Coronary artery (tissue), 2 donors: ENCODE measurements at regions not wholly inside any gene's neighbourhood (a gene's known extent, or its start where the extent isn't known, plus 50 kb on each side); places are given as distances from the start of the nearest gene placed in this dataset.

Experiments
- DNase-seq: peaks from one replicate; pipeline ENCODE4 v3.0.0-alpha.2; 2017; ENCODE audit warnings: low spot score
- H3K27ac ChIP-seq, 2 donors: fragments of 200-600 bp; sonication (generic); one replicate each; pipeline ENCODE4 v1.5.1; 2016 to 2019
- H3K4me3 ChIP-seq: fragments of 200-600 bp; sonication (generic); 2 replicates; pipeline ENCODE4 v1.5.1; 2016; ENCODE audit warnings: mild to moderate bottlenecking, moderate library complexity
- TF ChIP-seq, protein P1 (sequence below): fragments of 200-600 bp; sonication (generic); IDR thresholded peaks from one replicate; pipeline ENCODE4 v1.5.1; 2019; ENCODE audit warnings: antibody characterized with exemption

DNA sequence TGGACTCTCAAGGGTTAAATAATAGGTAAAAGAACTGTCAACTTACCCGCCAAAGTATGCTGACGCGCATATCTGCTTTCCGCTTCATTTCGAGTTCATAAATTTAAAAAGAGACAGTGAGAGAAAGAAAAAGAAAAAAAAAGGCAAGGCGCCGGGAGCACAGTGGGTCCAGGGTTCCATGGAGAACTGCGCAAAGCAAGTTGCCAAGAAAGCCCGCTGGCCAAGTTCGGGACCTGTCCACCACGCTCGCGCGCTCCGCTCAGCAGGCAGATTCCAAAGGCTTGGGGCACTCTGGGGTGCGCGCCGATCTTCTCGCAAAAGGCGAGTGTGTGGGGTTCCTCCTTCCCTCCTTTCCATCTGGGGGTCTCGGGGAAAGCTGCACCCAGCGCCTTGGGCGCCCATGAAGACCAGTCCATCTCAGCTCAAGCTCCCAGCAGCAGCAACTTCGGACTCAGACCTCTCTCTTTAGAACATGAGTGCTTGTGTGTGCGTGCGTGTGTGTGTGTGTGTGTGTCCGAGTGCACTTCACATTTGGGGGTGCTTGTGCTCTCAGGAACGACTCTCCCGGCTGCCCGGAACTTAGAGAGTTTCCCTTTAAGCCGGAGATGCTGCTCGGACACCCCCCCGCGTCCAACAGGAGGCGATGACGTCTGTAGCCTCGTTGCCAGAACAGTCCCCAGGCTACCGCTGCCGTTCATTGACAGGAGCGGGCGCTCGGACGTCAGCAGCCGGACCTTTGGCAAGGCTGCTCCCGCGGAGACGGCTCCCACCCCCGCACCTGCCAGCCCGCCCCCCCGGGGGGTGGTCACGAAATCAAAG lies 180.0 kb downstream of the TBXT start:
- Histone ChIP-seq H3K27ac (no peak overlapping the region), H3K4me3 (peak overlapping the region; percentile 78)
- TF ChIP-seq, protein P1, sequence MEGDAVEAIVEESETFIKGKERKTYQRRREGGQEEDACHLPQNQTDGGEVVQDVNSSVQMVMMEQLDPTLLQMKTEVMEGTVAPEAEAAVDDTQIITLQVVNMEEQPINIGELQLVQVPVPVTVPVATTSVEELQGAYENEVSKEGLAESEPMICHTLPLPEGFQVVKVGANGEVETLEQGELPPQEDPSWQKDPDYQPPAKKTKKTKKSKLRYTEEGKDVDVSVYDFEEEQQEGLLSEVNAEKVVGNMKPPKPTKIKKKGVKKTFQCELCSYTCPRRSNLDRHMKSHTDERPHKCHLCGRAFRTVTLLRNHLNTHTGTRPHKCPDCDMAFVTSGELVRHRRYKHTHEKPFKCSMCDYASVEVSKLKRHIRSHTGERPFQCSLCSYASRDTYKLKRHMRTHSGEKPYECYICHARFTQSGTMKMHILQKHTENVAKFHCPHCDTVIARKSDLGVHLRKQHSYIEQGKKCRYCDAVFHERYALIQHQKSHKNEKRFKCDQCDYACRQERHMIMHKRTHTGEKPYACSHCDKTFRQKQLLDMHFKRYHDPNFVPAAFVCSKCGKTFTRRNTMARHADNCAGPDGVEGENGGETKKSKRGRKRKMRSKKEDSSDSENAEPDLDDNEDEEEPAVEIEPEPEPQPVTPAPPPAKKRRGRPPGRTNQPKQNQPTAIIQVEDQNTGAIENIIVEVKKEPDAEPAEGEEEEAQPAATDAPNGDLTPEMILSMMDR = no peak
- peak; percentile 89 for DNase-seq

DNA sequence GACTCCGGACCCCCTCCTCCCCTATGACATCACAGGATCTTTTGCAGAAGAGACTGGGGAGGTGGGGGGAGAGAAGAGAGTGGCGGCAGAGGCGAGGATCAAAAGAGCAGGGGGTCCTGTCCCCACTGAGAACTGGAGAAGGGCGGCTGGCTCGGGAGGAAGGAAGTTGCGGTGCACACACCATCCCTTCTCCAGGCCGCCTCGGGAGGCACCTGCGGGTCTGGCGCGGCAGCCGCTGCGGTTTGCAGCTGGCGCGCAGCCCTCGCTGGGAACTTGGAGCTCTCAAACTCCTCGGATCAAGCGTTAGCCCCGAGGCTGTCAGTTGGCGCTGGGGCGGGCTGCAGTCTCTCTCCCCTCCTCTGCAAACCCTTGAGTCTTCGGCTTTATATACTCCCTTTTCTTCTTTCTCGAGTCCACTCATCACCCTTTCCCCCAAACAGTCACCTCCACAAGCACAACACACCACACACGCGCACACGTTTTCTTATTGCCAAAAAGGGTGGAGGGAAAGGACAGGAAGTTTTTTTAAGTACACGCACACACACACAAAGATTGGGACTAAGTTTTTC lies 180.7 kb downstream of the TBXT start:
- TF ChIP-seq, protein P1 = no peak
- Histone ChIP-seq H3K4me3 (peak overlapping the region; percentile 78), H3K27ac (no peak overlapping the region)
- DNase-seq = no peak

- Histone ChIP-seq H3K4me3 (peak overlapping the region; percentile 78), H3K27ac (no peak overlapping the region)
- no peak for DNase-seq
- TF ChIP-seq, protein P1 = no peak
These were observed 181.2 kb downstream of the TBXT start for GRCh38 chr6:165986311-165986913.

DNA sequence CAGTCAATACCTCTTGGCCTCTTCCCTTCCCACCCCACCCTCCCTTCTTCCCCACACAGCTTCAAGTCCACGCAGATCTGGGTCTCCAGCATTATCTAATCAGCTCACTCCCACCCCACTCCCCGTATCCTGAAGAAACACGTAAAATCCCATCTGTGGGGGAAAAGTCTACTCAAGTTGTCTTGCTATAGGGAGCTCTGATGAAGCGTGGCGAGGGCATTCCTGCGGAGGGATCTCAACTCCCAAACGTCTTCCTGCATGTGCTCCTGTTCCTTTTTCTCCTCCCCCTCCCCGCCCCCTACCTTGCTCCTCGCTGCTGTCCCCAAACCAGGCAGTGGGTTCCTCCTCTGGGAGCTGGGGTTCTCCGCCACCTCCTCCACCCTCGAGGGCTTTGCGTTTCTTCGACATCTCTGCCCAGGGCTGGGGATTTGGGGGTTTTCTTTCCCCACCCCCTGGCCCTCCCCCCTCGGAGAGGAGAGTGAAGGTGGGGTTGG lies 181.8 kb downstream of the TBXT start:
- H3K27ac ChIP-seq = no peak overlapping the region
- H3K4me3 ChIP-seq = peak overlapping the region; percentile 78
- DNase-seq = no peak
- TF ChIP-seq, protein P1 = no peak

DNA sequence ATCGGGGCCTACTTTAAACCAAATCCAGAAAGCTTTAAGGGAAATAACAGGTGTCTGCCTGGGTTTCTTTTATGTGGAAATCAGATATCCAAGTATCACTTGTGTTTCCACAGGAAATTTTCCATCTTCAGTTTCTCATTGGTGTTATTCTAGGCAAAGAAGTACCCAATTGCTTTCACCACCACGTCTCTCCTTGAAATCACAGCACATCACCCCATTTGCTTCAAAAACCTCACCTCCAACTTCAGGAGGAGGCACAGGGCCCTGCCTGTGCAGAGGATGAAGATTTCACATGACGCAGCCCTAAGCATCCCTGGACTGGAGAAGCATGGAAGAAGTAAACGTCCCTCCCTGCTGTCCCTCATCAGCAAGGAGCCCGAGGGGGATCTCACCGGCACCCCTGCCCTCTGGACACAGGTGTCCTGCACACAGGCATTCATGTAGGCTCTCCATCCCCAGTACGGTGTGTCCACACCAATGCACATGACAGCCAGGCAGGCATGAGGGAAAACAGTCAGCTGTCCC lies 182.3 kb downstream of the TBXT start:
- TF ChIP-seq, protein P1 = no peak
- H3K27ac ChIP-seq = no peak overlapping the region
- peak overlapping the region; percentile 78 for H3K4me3 ChIP-seq
- DNase-seq = no peak

GRCh38 chr6:165984729-165985275 lies 182.8 kb downstream of the TBXT start:
- no peak for DNase-seq
- H3K4me3 ChIP-seq = no peak overlapping the region
- no peak overlapping the region for H3K27ac ChIP-seq
- TF ChIP-seq, protein P1 = no peak
